HG03108 (cell line): ENCODE measurements at regions not wholly inside any gene's neighbourhood (a gene's known extent, or its start where the extent isn't known, plus 50 kb on each side); places are given as distances from the start of the nearest gene placed in this dataset.

Experiments
- ATAC-seq: cut with Tn5 transposase; IDR thresholded peaks from one replicate; pipeline ENCODE4 v1.9.1; 2021; ENCODE audit warnings: moderate library complexity; ENCODE audit not compliant: unreplicated experiment

- no peak for ATAC-seq
Measured at GRCh38 chr16:86965331-86965730, 351.9 kb downstream of the C16orf95 start.

DNA sequence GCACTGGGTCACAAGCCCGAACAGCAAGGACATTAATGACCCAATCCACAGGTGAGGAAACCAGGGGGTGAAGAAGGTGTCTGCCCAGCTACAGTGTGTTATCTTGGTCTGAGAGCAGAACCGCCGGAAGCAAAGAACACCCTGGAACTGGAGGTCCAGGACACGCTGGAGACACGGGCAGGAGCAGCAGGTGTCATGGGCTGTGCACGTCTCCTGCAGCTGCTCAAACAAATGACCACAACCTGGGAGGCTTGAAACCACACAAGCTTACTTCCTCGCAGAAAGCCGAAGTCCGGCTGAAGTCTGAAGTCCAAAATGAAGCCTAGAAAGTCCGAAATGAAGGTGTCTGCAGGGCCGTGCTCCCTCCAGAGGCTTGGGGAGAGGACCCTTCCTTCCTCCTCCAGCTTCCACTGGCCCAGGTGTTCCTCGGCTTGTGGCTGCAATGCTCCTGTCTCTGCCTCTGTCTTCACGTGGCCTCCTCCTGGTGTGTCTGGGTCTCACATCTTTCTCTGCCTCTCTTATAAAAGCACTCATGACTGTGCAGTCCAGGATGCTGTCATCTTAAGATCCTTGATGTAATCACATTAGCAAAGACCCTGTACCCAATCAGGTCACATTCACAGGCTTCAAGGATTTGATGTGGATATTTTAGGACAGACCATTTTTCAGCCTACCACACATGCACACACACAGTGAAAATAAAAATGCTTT is 351.2 kb downstream of the C16orf95 start:
- ATAC-seq = no peak

DNA sequence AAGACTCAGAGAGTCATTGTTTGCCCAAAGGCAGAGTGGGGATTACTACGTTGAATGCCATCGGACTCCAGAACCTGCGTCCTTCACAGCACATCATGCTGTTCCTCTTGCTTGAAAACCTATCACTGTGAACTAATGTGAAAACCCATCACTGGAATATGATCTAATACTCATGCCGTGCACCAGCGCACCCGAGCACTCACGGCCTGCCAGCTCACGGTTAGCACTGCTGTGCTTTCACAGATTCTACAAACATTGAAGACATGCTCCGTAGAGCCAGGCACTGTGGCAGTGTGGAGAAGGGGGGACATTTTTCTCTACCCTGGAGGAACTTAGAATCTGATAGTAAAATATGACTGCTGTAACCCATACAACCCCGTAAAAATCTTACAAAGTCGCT is 350.4 kb downstream of the C16orf95 start:
- no peak for ATAC-seq

DNA sequence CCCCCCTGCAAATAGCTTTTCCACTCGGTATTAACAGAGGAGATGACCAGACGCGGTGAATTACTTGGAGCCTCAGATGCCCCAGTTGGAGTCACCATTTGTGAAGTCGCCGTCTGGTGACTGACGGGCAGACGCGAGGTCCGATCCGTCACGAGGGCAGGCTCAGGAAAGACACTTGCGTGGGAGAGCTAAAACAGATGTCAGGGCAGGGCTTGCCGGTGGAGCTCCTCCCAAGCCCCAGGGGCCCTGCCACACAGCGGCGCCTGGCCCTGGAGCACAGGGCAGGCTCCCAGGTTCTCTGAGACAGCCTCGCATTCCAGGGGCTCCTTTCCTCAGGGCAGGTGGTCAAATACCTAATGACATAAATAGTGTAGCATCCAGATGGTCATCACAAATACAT is 348.3 kb downstream of the C16orf95 start:
- ATAC-seq = no peak

DNA sequence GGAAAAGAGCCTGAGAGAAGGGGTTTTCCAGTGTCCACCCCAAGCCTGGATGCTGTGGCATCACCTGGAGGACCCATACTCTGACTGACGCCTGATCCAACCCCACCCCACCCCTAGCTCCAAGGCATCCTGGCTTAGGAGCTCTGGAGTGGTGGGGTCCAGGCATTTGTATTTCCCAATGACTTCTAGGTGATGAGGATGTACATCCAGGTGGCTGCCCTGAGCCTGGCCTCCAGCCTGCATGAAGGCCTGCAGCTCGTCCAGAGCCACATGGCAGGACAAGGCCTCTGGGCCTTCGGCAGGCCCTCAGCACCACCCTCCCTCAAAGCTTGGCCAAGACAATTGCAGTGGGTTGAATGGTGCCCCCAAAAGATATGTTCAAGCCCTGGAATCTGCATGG is 347.5 kb downstream of the C16orf95 start:
- ATAC-seq = no peak

DNA sequence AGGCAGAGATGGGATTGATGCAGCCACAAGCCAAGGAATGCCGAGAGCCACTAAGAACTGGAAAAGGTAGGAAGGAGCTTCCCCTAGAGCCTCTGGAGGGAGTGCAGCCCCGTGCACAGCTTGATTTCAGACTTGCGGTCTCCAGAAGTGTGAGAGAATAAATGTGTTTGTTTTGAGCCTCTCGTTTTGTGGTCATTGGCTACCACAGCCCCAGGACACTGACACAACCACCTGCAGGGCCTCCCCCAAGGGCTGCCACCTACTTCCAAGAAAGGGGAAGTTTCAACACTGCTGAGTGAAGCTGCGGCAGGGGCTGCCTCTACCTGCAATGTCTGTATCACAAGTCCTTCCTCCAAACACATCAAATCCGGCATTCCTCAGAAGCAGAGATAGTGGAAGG is 346.9 kb downstream of the C16orf95 start:
- no peak for ATAC-seq

GRCh38 chr16:86970726-86971125 is 346.5 kb downstream of the C16orf95 start:
- no peak for ATAC-seq

- no peak for ATAC-seq
Measured at GRCh38 chr16:86971251-86971650, 345.9 kb downstream of the C16orf95 start.

- no peak for ATAC-seq
Measured at GRCh38 chr16:86974120-86974519, 343.1 kb downstream of the C16orf95 start.

- no peak for ATAC-seq
Measured at GRCh38 chr16:86975445-86975844, 341.7 kb downstream of the C16orf95 start.

- ATAC-seq = no peak
Measured at GRCh38 chr16:86977076-86977676, 340.0 kb downstream of the C16orf95 start.

GRCh38 chr16:86978445-86979030 is 338.7 kb downstream of the C16orf95 start:
- no peak for ATAC-seq

DNA sequence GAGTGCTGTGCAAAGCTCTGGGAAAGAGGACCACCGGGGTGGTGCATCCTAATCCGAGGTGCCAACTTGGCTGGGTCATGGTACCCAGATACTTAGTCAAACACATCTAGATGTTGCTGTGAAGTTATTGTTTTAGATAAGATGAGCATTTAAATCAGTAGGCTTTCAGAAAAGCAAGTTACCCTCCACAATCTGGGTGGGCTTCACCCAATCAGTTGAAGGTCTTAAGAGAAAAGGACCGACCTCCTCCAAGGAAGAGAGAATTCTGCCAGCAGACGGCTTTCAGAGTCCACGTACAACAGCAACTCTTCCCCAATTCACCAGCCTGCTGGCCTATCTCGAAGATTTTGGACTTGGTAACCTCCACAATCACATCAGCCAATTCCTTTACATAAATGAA is 338.1 kb downstream of the C16orf95 start:
- ATAC-seq = no peak

GRCh38 chr16:86979984-86980553 is 337.1 kb downstream of the C16orf95 start:
- ATAC-seq = no peak

- no peak for ATAC-seq
Measured at GRCh38 chr16:86980644-86981043, 336.5 kb downstream of the C16orf95 start.

- no peak for ATAC-seq
Measured at GRCh38 chr16:86982347-86982596, 334.9 kb downstream of the C16orf95 start.

- no peak for ATAC-seq
Measured at GRCh38 chr16:86982912-86983311, 334.3 kb downstream of the C16orf95 start.

DNA sequence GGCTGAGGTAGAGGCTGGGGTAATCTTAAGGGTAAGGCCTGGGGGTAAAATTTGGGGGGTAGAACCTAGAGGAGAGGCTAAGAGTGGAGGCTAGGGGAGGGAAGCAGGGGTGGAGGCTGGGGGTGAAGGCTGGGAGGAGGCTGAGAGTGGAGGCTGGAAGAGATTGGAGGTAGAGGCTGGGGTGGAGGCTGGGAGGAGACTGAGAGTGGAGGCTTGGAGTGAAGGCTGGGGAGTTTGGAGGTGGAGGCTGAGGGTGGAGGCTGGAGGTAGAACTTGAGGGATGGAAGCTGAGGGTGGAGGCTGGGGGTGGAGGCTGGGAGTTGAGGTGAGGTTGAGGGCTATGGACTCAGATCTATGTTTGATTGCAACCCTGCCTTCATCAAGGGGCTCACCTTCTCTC is 333.6 kb downstream of the C16orf95 start:
- ATAC-seq = no peak

DNA sequence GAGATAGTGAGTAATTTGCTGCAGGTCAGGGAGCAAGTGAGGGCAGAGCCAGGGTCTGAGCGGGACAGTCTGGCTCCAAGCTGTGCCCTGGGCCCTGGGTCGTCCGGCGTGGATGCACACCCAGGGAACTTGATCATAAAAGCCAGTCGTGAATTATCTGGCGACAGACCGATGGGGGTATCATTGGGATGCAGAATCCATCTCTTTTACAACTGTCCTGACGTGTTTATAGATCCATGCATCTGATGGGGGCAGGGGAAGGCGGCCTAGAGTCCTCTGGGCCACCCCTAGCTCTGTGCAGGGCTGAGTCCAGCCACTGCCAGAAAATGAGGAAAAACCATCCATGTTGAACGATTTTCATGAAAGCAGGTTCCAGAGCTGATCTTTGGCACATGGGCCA is 332.8 kb downstream of the C16orf95 start:
- ATAC-seq = no peak

- ATAC-seq = no peak
Measured at GRCh38 chr16:86984991-86985647, 332.1 kb downstream of the C16orf95 start.

- ATAC-seq = no peak
Measured at GRCh38 chr16:86985648-86986015, 331.6 kb downstream of the C16orf95 start.

DNA sequence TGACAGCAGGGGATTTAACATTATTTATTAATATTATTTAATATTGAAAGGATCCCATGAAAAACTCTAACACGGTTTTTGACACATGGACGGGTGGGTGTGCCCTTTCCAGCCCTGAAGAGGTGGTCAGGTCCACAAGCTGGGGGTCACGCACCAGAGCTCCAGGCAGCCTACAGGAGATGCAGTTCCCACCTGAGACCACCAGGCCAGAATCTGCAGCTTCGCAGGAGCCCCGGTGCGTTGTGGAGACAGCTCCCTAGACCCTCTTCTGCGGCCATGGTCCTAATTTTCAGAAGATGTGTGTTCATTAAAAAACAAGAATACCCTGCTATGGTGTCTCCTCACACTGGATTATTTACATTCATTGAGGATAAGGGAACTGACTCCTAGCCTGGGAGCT is 331.1 kb downstream of the C16orf95 start:
- no peak for ATAC-seq
